ENCODE measurements at regions not wholly inside any gene's neighbourhood (a gene's known extent, or its start where the extent isn't known, plus 50 kb on each side); places are given as distances from the start of the nearest gene placed in this dataset.

GRCh38 chr20:24185791-24186190 lies 197.2 kb upstream of the GGTLC1 start:
- TF ChIP-seq CTCF (IDR thresholded peaks at IDR 0.05; ENCODE audit: low read length, missing control alignments), result no peak
- no peak overlapping the region for H3K4me3 ChIP-seq (replicated peaks; ENCODE audit: low read depth, low read length)
- no peak for DNase-seq (ENCODE audit: low read depth)

GRCh38 chr20:24181151-24181550 lies 192.6 kb upstream of the GGTLC1 start:
- no peak for DNase-seq (ENCODE audit: low read depth)
- H3K4me3 ChIP-seq (replicated peaks; ENCODE audit: low read depth, low read length), result no peak overlapping the region
- TF ChIP-seq CTCF (IDR thresholded peaks at IDR 0.05; ENCODE audit: low read length, missing control alignments), result no peak

GRCh38 chr20:24169256-24169655 lies 180.7 kb upstream of the GGTLC1 start:
- TF ChIP-seq CTCF (IDR thresholded peaks at IDR 0.05; ENCODE audit: low read length, missing control alignments), result no peak
- no peak overlapping the region for H3K4me3 ChIP-seq (replicated peaks; ENCODE audit: low read depth, low read length)
- DNase-seq (ENCODE audit: low read depth), result no peak

- no peak overlapping the region for H3K4me3 ChIP-seq (replicated peaks; ENCODE audit: low read depth, low read length)
- no peak for TF ChIP-seq CTCF (IDR thresholded peaks at IDR 0.05; ENCODE audit: low read length, missing control alignments)
- no peak for DNase-seq (ENCODE audit: low read depth)
Measured at GRCh38 chr20:24166412-24166811, 177.8 kb upstream of the GGTLC1 start.

GRCh38 chr20:24166123-24166381 lies 177.5 kb upstream of the GGTLC1 start:
- DNase-seq (ENCODE audit: low read depth), result no peak
- TF ChIP-seq CTCF (IDR thresholded peaks at IDR 0.05; ENCODE audit: low read length, missing control alignments), result no peak
- H3K4me3 ChIP-seq (replicated peaks; ENCODE audit: low read depth, low read length), result no peak overlapping the region

- no peak for DNase-seq (ENCODE audit: low read depth)
- no peak for TF ChIP-seq CTCF (IDR thresholded peaks at IDR 0.05; ENCODE audit: low read length, missing control alignments)
- no peak overlapping the region for H3K4me3 ChIP-seq (replicated peaks; ENCODE audit: low read depth, low read length)
Measured at GRCh38 chr20:24165301-24166122, 176.9 kb upstream of the GGTLC1 start.

- peak; percentile 50 for TF ChIP-seq CTCF (IDR thresholded peaks at IDR 0.05; ENCODE audit: low read length, missing control alignments)
- H3K4me3 ChIP-seq (replicated peaks; ENCODE audit: low read depth, low read length), result no peak overlapping the region
- peak; percentile 14 for DNase-seq (ENCODE audit: low read depth)
Measured at GRCh38 chr20:24164360-24164759, 175.8 kb upstream of the GGTLC1 start.

Measured in fibroblast of pulmonary artery (primary cell).